SK-N-SH treated with all-trans-retinoic acid at 6 μM for 48 hours (cell line): ENCODE measurements at regions not wholly inside any gene's neighbourhood (a gene's known extent, or its start where the extent isn't known, plus 50 kb on each side); places are given as distances from the start of the nearest gene placed in this dataset.

Source experiments
- ATAC-seq: fragments of 200-7000 bp; cut with Tn5 transposase; 3 replicates; pipeline ENCODE4 v1.9.1; 2020; ENCODE audit warnings: mild to moderate bottlenecking, moderate library complexity
- ARNTL ChIP-seq: fragments of 450-650 bp; formaldehyde crosslinking; IDR thresholded peaks from 2 replicates; pipeline ENCODE4 v1.5.0; 2020; ENCODE audit warnings: low read depth, mild to moderate bottlenecking, moderate library complexity, borderline replicate concordance
- BACH2 ChIP-seq: fragments of 250-450 bp; sonication (Bioruptor Pico); IDR thresholded peaks from 2 replicates; pipeline ENCODE4 v1.9.0; 2021; ENCODE audit warnings: mild to moderate bottlenecking, borderline replicate concordance
- CSDC2 ChIP-seq: fragments of 250-450 bp; sonication (Bioruptor Pico); IDR thresholded peaks from 2 replicates; pipeline ENCODE4 v1.5.0; 2020; ENCODE audit warnings: mild to moderate bottlenecking, moderate library complexity
- ESRRG ChIP-seq: fragments of 250-450 bp; sonication (Bioruptor Pico); IDR thresholded peaks from 2 replicates; pipeline ENCODE4 v1.6.1; 2021; ENCODE audit warnings: mild to moderate bottlenecking
- GLIS3 ChIP-seq: fragments of 250-450 bp; sonication (Bioruptor Pico); IDR thresholded peaks from 2 replicates; pipeline ENCODE4 v1.5.0; 2020; ENCODE audit warnings: mild to moderate bottlenecking, moderate library complexity
- ISL1 ChIP-seq: fragments of 250-450 bp; sonication (Bioruptor Pico); IDR thresholded peaks from 2 replicates; pipeline ENCODE4 v2.1.2; 2022; ENCODE audit warnings: mild to moderate bottlenecking, moderate library complexity
- PPARA ChIP-seq: fragments of 250-450 bp; sonication (Bioruptor Pico); IDR thresholded peaks from 2 replicates; pipeline ENCODE4 v1.5.0; 2020; ENCODE audit warnings: mild to moderate bottlenecking, borderline replicate concordance
- RARB ChIP-seq: fragments of 250-450 bp; sonication (Bioruptor Pico); IDR thresholded peaks from 2 replicates; pipeline ENCODE4 v1.8.0; 2021; ENCODE audit warnings: mild to moderate bottlenecking, moderate library complexity
- SNAI2 ChIP-seq: fragments of 250-450 bp; sonication (Bioruptor Pico); IDR thresholded peaks from 2 replicates; pipeline ENCODE4 v1.5.0; 2020; ENCODE audit warnings: mild to moderate bottlenecking, moderate library complexity
- TCF4 ChIP-seq: fragments of 250-450 bp; sonication (Bioruptor Pico); IDR thresholded peaks from 2 replicates; pipeline ENCODE4 v1.8.0; 2021; ENCODE audit warnings: mild to moderate bottlenecking, moderate library complexity, borderline replicate concordance
- TOX ChIP-seq: fragments of 250-450 bp; sonication (Bioruptor Pico); IDR thresholded peaks from 2 replicates; pipeline ENCODE4 v1.8.0; 2021; ENCODE audit warnings: mild to moderate bottlenecking, moderate library complexity, borderline replicate concordance
- ZC3H10 ChIP-seq: fragments of 250-450 bp; sonication (Bioruptor Pico); IDR thresholded peaks from 2 replicates; pipeline ENCODE4 v1.5.1; 2021; ENCODE audit warnings: mild to moderate bottlenecking, moderate library complexity
- ZFP3 ChIP-seq: fragments of 250-450 bp; sonication (Bioruptor Pico); IDR thresholded peaks from 2 replicates; pipeline ENCODE4 v1.5.0; 2020; ENCODE audit warnings: mild to moderate bottlenecking, moderate library complexity
- ZFP30 ChIP-seq: fragments of 450-650 bp; formaldehyde crosslinking; IDR thresholded peaks from 2 replicates; pipeline ENCODE4 v1.5.0; 2022; ENCODE audit warnings: mild to moderate bottlenecking, moderate library complexity
- ZNF565 ChIP-seq: fragments of 450-650 bp; formaldehyde crosslinking; conservative IDR thresholded peaks from 2 replicates; pipeline ENCODE4 v1.5.0; 2020; ENCODE audit warnings: low read depth, mild to moderate bottlenecking, moderate library complexity
- ZNF70 ChIP-seq: fragments of 450-650 bp; formaldehyde crosslinking; IDR thresholded peaks from 2 replicates; pipeline ENCODE4 v1.5.0; 2020; ENCODE audit warnings: mild to moderate bottlenecking, moderate library complexity
- ZNF8 ChIP-seq: fragments of 450-650 bp; formaldehyde crosslinking; IDR thresholded peaks from 2 replicates; pipeline ENCODE4 v1.5.0; 2020; ENCODE audit warnings: mild to moderate bottlenecking, moderate library complexity
- TF ChIP-seq, protein P1 (sequence below): fragments of 250-450 bp; sonication (Bioruptor Pico); IDR thresholded peaks from 2 replicates; pipeline ENCODE4 v1.8.0; 2021; ENCODE audit warnings: low read depth, mild to moderate bottlenecking, moderate library complexity, borderline replicate concordance
- TF ChIP-seq, protein P2 (sequence below): fragments of 250-450 bp; sonication (Bioruptor Pico); IDR thresholded peaks from 2 replicates; pipeline ENCODE4 v1.5.1; 2020; ENCODE audit warnings: low read depth, mild to moderate bottlenecking, moderate library complexity
- TF ChIP-seq, protein P3 (sequence below): fragments of 250-450 bp; sonication (Bioruptor Pico); IDR thresholded peaks from 2 replicates; pipeline ENCODE4 v1.5.1; 2021; ENCODE audit warnings: mild to moderate bottlenecking, moderate library complexity
- TF ChIP-seq, protein P4 (sequence below): fragments of 250-450 bp; sonication (Bioruptor Pico); IDR thresholded peaks from 2 replicates; pipeline ENCODE4 v1.8.0; 2020; ENCODE audit warnings: mild to moderate bottlenecking, moderate library complexity, borderline replicate concordance
- TF ChIP-seq, protein P5 (sequence below): fragments of 250-450 bp; sonication (Bioruptor Pico); IDR thresholded peaks from 2 replicates; pipeline ENCODE4 v1.5.0; 2020; ENCODE audit warnings: mild to moderate bottlenecking, moderate library complexity

DNA sequence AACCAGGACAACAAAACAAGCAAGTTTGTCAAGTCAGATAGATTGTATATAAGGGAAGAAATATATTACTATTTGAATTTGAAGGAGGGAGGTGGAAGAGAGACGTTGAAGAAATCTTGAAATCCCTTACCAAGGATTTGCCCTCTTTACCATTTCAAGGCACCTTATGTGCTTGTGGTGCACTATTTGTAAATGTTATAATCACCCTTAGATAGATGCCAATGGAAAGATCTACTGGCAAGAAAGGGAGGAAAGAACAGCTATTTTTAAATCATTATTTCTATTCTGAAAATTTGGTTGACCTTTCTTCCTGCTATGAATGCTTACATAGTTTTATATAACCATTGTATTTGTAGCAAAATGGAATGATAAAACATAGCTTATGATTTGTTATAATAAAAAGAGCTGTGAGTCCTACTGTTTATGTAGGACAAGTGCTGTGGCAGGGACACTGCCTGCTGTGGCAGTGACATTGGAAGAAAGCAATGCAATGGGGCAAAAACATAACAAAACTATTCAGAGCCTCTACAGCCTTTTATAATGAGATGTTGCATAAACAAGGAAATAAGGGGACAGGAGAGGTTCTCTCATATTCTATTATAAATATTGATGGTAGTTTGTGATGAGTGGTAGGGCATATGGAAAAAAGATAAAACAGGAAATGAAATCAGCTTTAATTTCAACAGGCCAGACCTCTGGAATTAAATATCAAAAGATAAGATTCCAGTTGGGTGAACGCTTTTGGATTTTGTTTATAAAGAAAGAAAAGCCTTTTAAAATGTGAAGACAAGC, 1145.2 kb upstream of the GJE1 start:
- ATAC-seq = no peak
- TF ChIP-seq, protein P1, sequence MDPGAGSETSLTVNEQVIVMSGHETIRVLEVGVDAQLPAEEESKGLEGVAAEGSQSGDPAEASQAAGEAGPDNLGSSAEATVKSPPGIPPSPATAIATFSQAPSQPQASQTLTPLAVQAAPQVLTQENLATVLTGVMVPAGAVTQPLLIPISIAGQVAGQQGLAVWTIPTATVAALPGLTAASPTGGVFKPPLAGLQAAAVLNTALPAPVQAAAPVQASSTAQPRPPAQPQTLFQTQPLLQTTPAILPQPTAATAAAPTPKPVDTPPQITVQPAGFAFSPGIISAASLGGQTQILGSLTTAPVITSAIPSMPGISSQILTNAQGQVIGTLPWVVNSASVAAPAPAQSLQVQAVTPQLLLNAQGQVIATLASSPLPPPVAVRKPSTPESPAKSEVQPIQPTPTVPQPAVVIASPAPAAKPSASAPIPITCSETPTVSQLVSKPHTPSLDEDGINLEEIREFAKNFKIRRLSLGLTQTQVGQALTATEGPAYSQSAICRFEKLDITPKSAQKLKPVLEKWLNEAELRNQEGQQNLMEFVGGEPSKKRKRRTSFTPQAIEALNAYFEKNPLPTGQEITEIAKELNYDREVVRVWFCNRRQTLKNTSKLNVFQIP (CRISPR knock-in tag) = no peak
- TF ChIP-seq ZNF8 (CRISPR knock-in tag) = no peak
- TF ChIP-seq GLIS3 = no peak

DNA sequence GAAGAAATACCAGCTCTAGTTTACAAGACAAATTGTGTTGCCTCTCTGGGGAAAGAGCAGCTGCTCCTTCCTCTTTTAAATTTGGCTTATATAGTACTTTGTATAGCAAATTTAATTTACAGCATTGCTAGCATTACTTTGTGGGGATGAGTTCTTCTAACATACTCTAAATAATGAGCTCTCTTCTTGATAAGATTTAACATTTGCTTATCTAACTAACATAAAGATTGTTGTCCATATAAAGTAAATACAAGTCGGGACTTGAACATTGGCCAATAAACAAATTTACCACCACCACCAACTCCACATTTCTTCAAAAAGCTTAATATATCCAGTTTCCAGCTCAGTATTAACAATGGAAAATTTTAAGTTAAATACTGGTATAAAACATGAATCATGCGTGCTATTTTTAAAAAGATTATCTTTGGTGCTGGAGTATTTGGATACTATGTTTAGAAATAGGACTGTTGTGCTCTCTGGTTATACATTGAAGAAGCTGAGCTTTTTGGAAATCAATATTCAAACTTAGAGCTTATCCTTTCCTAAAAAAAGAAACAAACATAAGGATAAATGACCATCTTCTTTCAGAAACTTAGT, 1146.9 kb upstream of the GJE1 start:
- ATAC-seq = no peak

DNA sequence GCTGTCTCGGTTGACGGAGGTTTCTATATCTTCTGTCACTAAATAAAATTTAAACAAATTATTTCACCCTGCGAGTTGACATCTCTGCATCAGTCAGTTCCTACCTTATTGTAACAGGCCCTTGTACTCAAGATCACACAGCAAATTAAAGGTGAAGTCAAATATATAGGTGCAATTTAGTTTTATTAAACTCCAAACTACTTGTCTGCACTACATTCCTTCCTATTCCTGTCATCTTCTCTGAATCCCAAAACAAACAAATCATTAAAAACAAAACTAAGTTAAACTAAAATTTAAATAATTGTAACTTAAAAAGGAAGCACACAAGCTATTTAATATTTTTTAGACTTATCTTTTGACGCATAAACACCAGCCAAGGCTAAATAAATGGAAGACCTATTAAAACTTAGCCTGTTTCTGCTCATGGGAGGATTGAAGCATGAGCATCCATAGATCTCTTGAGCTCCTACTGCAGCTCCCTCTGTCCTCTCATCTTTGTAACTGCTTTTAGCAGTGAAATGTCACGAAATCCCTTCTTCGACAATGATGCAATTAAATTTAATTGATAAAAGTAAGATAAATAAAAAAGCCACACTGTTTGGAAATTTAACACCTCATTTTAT, 1152.3 kb upstream of the GJE1 start:
- peak; percentile 66 for ATAC-seq
- TF ChIP-seq, protein P1 (CRISPR knock-in tag) = no peak
- TF ChIP-seq, protein P2, sequence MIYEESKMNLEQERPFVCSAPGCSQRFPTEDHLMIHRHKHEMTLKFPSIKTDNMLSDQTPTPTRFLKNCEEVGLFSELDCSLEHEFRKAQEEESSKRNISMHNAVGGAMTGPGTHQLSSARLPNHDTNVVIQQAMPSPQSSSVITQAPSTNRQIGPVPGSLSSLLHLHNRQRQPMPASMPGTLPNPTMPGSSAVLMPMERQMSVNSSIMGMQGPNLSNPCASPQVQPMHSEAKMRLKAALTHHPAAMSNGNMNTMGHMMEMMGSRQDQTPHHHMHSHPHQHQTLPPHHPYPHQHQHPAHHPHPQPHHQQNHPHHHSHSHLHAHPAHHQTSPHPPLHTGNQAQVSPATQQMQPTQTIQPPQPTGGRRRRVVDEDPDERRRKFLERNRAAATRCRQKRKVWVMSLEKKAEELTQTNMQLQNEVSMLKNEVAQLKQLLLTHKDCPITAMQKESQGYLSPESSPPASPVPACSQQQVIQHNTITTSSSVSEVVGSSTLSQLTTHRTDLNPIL (CRISPR knock-in tag) = no peak
- TF ChIP-seq, protein P3, sequence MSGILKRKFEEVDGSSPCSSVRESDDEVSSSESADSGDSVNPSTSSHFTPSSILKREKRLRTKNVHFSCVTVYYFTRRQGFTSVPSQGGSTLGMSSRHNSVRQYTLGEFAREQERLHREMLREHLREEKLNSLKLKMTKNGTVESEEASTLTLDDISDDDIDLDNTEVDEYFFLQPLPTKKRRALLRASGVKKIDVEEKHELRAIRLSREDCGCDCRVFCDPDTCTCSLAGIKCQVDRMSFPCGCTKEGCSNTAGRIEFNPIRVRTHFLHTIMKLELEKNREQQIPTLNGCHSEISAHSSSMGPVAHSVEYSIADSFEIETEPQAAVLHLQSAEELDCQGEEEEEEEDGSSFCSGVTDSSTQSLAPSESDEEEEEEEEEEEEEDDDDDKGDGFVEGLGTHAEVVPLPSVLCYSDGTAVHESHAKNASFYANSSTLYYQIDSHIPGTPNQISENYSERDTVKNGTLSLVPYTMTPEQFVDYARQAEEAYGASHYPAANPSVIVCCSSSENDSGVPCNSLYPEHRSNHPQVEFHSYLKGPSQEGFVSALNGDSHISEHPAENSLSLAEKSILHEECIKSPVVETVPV (CRISPR knock-in tag) = no peak
- no peak for TF ChIP-seq TCF4
- no peak for TF ChIP-seq ESRRG (CRISPR knock-in tag)
- TF ChIP-seq ISL1 (CRISPR knock-in tag) = no peak
- no peak for TF ChIP-seq ZFP3 (CRISPR knock-in tag)
- no peak for TF ChIP-seq PPARA (CRISPR knock-in tag)
- TF ChIP-seq SNAI2 (CRISPR knock-in tag) = no peak
- no peak for TF ChIP-seq ARNTL (CRISPR knock-in tag)

More for the DNA sequence above, 1146.9 kb upstream of the GJE1 start:
- TF ChIP-seq ZNF565 (CRISPR knock-in tag) (no peak), ISL1 (CRISPR knock-in tag) (no peak), RARB (CRISPR knock-in tag) (no peak), SNAI2 (CRISPR knock-in tag) (no peak), ZFP30 (CRISPR knock-in tag) (no peak), CSDC2 (CRISPR knock-in tag) (no peak), PPARA (CRISPR knock-in tag) (no peak), ZNF70 (no peak), ZC3H10 (CRISPR knock-in tag) (no peak)
- TF ChIP-seq, protein P4, sequence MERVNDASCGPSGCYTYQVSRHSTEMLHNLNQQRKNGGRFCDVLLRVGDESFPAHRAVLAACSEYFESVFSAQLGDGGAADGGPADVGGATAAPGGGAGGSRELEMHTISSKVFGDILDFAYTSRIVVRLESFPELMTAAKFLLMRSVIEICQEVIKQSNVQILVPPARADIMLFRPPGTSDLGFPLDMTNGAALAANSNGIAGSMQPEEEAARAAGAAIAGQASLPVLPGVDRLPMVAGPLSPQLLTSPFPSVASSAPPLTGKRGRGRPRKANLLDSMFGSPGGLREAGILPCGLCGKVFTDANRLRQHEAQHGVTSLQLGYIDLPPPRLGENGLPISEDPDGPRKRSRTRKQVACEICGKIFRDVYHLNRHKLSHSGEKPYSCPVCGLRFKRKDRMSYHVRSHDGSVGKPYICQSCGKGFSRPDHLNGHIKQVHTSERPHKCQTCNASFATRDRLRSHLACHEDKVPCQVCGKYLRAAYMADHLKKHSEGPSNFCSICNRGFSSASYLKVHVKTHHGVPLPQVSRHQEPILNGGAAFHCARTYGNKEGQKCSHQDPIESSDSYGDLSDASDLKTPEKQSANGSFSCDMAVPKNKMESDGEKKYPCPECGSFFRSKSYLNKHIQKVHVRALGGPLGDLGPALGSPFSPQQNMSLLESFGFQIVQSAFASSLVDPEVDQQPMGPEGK (CRISPR knock-in tag) = no peak

DNA sequence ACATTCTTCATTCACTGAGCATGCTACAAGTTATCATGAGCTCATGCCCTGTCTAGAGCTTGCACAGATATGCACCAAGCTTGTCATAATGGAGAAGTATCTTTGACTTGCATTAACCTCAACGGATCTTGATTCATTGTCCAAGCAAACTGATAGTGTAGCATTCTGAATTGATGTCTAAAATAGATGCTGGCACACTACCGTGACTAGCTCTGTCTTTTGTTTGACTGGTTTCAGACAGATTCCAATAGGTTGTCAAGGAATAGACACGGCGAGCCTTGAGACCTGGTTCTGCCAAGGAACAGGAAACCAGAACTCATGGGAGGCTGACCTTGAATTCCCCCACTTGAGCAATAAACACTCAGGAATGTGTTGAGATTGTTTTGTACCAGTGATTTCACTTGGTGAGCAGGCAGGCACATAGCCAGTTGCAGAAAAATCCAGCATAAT, 1153.1 kb upstream of the GJE1 start:
- TF ChIP-seq RARB (CRISPR knock-in tag) (no peak), TOX (peak; percentile 15; the same call in 1 of the 2 replicates), ARNTL (CRISPR knock-in tag) (no peak), BACH2 (no peak)
- TF ChIP-seq, protein P5, sequence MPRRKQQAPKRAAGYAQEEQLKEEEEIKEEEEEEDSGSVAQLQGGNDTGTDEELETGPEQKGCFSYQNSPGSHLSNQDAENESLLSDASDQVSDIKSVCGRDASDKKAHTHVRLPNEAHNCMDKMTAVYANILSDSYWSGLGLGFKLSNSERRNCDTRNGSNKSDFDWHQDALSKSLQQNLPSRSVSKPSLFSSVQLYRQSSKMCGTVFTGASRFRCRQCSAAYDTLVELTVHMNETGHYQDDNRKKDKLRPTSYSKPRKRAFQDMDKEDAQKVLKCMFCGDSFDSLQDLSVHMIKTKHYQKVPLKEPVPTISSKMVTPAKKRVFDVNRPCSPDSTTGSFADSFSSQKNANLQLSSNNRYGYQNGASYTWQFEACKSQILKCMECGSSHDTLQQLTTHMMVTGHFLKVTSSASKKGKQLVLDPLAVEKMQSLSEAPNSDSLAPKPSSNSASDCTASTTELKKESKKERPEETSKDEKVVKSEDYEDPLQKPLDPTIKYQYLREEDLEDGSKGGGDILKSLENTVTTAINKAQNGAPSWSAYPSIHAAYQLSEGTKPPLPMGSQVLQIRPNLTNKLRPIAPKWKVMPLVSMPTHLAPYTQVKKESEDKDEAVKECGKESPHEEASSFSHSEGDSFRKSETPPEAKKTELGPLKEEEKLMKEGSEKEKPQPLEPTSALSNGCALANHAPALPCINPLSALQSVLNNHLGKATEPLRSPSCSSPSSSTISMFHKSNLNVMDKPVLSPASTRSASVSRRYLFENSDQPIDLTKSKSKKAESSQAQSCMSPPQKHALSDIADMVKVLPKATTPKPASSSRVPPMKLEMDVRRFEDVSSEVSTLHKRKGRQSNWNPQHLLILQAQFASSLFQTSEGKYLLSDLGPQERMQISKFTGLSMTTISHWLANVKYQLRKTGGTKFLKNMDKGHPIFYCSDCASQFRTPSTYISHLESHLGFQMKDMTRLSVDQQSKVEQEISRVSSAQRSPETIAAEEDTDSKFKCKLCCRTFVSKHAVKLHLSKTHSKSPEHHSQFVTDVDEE (CRISPR knock-in tag) = no peak
- TF ChIP-seq, all 23 proteins: peak for 1
- peak; percentile 86 for ATAC-seq
